Lower lobe of right lung (tissue), 2 donors: ENCODE measurements at regions not wholly inside any gene's neighbourhood (a gene's known extent, or its start where the extent isn't known, plus 50 kb on each side); places are given as distances from the start of the nearest gene placed in this dataset.

Experiments used
- ATAC-seq, 2 donors: fragments of 200-7000 bp; cut with Tn5 transposase; one replicate each; pipeline ENCODE4 v1.9.1; 2020 to 2022; ENCODE audit warnings: mild to moderate bottlenecking in 2 of 2, moderate library complexity in 2 of 2
- DNase-seq: peaks from one replicate; pipeline ENCODE4 v3.0.0-alpha.2; 2020
- H3K27ac ChIP-seq: fragments of 200-600 bp; one replicate; pipeline ENCODE4 v1.8.0; 2022
- H3K27me3 ChIP-seq: fragments of 200-600 bp; one replicate; pipeline ENCODE4 v1.8.0; 2022; ENCODE audit warnings: low read depth
- H3K36me3 ChIP-seq: fragments of 200-600 bp; one replicate; pipeline ENCODE4 v1.8.0; 2022; ENCODE audit warnings: mild to moderate bottlenecking
- H3K4me1 ChIP-seq: fragments of 200-600 bp; one replicate; pipeline ENCODE4 v1.8.0; 2022
- H3K4me3 ChIP-seq: fragments of 200-600 bp; one replicate; pipeline ENCODE4 v1.8.0; 2022; ENCODE audit warnings: mild to moderate bottlenecking
- H3K9me3 ChIP-seq: fragments of 200-600 bp; one replicate; pipeline ENCODE4 v1.8.0; 2022
- intact Hi-C: fragments of 100-400 bp; cut with DNase I; formaldehyde crosslinking; loops from one replicate; pipeline ENCODE4 v1.11.0; 2022
- TF ChIP-seq, protein P1 (sequence below): fragments of 200-600 bp; IDR thresholded peaks from one replicate; pipeline ENCODE4 v1.8.0; 2022; ENCODE audit warnings: antibody characterized with exemption, mild to moderate bottlenecking
- donor health status: DM: no; HTN: yes; CAD: no; lungs with severe emphysema.

DNA sequence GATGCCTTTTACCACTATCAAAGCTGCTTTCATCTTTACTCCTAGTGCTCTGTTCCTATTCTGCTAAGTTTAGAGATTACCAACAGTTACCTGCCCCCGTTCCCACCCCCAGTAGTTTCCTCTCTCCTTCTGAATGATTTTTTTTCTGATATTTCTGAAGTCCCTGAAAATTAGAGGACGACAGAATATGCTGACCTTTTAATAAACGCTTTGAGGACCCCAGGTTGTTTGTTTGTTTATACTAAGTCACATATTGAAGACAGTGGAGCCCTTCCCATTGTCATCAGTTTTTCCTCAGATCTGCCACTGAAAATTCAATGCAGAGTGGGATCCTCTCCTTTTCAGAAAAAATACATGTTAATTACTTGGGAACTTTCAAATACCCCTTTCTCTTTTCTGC is 1039.3 kb upstream of the AGA start:
- H3K27ac ChIP-seq: no peak overlapping the region
- no peaks in the 10 kb centered on the region for H3K4me1 ChIP-seq
- intact Hi-C loops: no loop called here
- H3K9me3 ChIP-seq: no peaks in the 10 kb centered on the region
- TF ChIP-seq, protein P1, sequence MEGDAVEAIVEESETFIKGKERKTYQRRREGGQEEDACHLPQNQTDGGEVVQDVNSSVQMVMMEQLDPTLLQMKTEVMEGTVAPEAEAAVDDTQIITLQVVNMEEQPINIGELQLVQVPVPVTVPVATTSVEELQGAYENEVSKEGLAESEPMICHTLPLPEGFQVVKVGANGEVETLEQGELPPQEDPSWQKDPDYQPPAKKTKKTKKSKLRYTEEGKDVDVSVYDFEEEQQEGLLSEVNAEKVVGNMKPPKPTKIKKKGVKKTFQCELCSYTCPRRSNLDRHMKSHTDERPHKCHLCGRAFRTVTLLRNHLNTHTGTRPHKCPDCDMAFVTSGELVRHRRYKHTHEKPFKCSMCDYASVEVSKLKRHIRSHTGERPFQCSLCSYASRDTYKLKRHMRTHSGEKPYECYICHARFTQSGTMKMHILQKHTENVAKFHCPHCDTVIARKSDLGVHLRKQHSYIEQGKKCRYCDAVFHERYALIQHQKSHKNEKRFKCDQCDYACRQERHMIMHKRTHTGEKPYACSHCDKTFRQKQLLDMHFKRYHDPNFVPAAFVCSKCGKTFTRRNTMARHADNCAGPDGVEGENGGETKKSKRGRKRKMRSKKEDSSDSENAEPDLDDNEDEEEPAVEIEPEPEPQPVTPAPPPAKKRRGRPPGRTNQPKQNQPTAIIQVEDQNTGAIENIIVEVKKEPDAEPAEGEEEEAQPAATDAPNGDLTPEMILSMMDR: no peak
- DNase-seq (no peak), ATAC-seq (no peak)
- H3K27me3 ChIP-seq: no peaks in the 10 kb centered on the region
- H3K4me3 ChIP-seq: no peak overlapping the region
- H3K36me3 ChIP-seq: no peaks in the 10 kb centered on the region

DNA sequence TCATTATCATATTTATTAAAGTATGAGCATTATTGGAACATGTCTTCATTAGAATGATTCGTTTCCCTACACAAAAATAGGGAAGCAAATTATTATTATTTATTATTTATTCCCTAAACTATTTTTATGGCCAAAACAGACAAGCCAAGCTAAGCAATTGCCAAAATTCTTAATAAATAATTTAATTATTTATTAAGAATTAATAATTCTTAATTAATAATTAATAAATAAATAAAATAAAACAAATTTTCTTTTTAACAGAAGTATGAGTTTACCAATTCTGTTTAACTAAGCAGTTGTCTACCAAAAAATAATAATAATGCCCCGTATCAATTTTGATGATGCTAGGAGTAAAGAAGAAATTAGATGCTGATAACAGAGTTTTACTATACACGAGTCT is 1080.8 kb upstream of the AGA start:
- H3K27ac ChIP-seq: no peak overlapping the region
- no peaks in the 10 kb centered on the region for H3K4me1 ChIP-seq
- no peak overlapping the region for H3K4me3 ChIP-seq
- no peaks in the 10 kb centered on the region for H3K36me3 ChIP-seq
- TF ChIP-seq, protein P1: no peak
- intact Hi-C loops: no loop called here
- ATAC-seq (no peak), DNase-seq (no peak)
- no peaks in the 10 kb centered on the region for H3K9me3 ChIP-seq
- H3K27me3 ChIP-seq: no peaks in the 10 kb centered on the region

DNA sequence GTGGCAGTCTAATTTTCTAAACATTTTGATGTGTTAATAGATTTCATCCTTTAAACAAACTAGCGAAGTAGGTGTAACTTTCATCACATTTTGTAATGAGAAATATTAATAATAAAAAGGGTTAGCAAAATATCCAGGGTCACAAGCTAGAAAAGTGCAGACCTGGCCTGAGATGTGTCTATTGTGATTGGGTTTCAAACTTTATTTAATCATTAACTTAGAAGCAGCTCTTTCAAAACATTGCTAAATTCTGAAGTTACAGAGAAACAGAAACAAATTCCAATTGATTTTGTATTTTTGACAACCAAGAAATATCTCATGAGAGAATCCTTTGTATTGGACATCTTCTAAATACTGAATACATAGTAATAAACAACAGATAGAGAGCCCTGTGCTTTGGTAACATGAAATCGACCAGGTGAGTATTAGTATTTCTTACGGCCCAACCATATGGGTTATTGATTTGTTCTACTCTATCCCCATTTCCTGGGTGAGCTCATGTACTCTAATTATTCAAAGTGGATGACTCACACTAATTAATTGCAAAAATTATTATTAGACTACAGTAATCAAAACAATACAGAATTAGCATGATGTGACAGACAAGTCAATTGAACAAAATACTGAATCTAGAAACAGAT is 1093.8 kb upstream of the AGA start:
- H3K27ac ChIP-seq: no peak overlapping the region
- ATAC-seq (no peak), DNase-seq (no peak)
- H3K27me3 ChIP-seq: no peaks in the 10 kb centered on the region
- H3K4me1 ChIP-seq: no peaks in the 10 kb centered on the region
- intact Hi-C loops: no loop called here
- H3K9me3 ChIP-seq: no peaks in the 10 kb centered on the region
- H3K4me3 ChIP-seq: no peak overlapping the region
- TF ChIP-seq, protein P1: no peak
- no peaks in the 10 kb centered on the region for H3K36me3 ChIP-seq

DNA sequence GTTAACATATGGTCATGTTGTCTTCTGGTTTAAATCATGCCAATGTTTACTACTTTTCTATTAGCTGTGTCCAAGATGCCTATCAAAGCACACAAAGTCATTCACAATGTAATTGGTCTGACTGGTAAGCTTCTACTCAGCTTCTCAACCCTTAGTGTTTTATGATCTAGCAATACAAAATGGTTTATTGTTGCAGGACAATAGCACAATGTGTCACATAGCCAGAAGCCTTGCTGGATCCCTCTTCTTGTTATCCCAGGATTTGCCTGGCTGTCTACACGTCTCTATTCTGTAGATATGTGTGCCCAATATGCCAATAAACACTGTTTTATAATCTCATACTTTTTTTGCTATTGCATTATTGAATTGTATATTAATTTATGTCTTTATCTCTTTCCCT is 1111.0 kb upstream of the AGA start:
- DNase-seq (no peak), ATAC-seq (no peak)
- no peak overlapping the region for H3K4me3 ChIP-seq
- H3K4me1 ChIP-seq: no peaks in the 10 kb centered on the region
- H3K9me3 ChIP-seq: no peaks in the 10 kb centered on the region
- TF ChIP-seq, protein P1: no peak
- no peak overlapping the region for H3K27ac ChIP-seq
- intact Hi-C loops: no loop called here
- H3K36me3 ChIP-seq: no peaks in the 10 kb centered on the region
- no peaks in the 10 kb centered on the region for H3K27me3 ChIP-seq

DNA sequence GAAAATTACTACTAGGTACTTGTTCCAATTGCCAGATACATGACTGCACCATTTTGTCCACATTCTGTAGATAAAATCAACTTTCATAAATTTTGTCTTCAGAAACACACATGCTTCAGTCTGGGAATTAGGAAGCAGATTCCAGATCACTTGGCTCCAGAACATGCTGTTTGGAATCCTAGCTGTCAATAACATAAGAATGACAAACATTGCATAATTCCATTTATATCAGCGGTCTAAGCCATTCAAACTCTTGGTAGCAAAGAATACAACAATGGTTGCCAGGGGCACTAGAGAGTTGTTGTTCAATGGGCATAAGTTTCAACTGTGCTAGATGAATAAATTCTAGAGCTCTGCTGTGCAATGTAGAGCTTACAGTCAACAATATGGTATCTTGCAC is 1112.1 kb upstream of the AGA start:
- TF ChIP-seq, protein P1: no peak
- Histone ChIP-seq H3K27ac (no peak overlapping the region), H3K4me1 (no peaks in the 10 kb centered on the region), H3K27me3 (no peaks in the 10 kb centered on the region), H3K9me3 (no peaks in the 10 kb centered on the region), H3K36me3 (no peaks in the 10 kb centered on the region), H3K4me3 (no peak overlapping the region)
- intact Hi-C loops: no loop called here
- DNase-seq (no peak), ATAC-seq (no peak)
